Nephron (organoid): ENCODE measurements at regions not wholly inside any gene's neighbourhood (a gene's known extent, or its start where the extent isn't known, plus 50 kb on each side); places are given as distances from the start of the nearest gene placed in this dataset.
A peak's percentile ranks its signal among the peaks of the same experiment; 100 is the strongest.

Experiments used
- H3K27ac Mint-ChIP-seq, 3 experiments: 2 replicates each; pipeline ENCODE4 v1.8.0; 2020; ENCODE audit warnings: mixed read lengths in 3 of 3, mild to moderate bottlenecking in 2 of 3, moderate library complexity in 1 of 3
- H3K27me3 Mint-ChIP-seq: 2 replicates; pipeline ENCODE4 v1.8.0; 2021; ENCODE audit warnings: low read depth, mild to moderate bottlenecking, moderate library complexity, mixed read lengths
- H3K36me3 Mint-ChIP-seq: 2 replicates; pipeline ENCODE4 v1.8.0; 2020; ENCODE audit warnings: low read depth, mixed read lengths
- H3K4me1 Mint-ChIP-seq: 2 replicates; pipeline ENCODE4 v1.8.0; 2020; ENCODE audit warnings: mixed read lengths
- H3K4me3 Mint-ChIP-seq, 3 experiments: 2 replicates each; pipeline ENCODE4 v1.8.0; 2020; ENCODE audit warnings: mild to moderate bottlenecking in 3 of 3, mixed read lengths in 3 of 3, moderate library complexity in 2 of 3
- H3K9me3 Mint-ChIP-seq: 2 replicates; pipeline ENCODE4 v1.8.0; 2020; ENCODE audit warnings: mixed read lengths
- CTCF ChIP-seq, 3 experiments: fragments of 200-600 bp; sonication (generic); IDR thresholded peaks; one replicate each; pipeline ENCODE4 v1.5.0; 2021; ENCODE audit warnings: antibody characterized with exemption in 3 of 3; ENCODE audit not compliant: unreplicated experiment in 3 of 3

- no peak overlapping the region for H3K4me3 Mint-ChIP-seq
- no peaks in the 10 kb centered on the region for H3K9me3 Mint-ChIP-seq
- H3K27ac Mint-ChIP-seq: no peak overlapping the region
Observed at GRCh38 chr12:94801745-94802144, 151.4 kb upstream of the TMCC3 start.

GRCh38 chr12:94799136-94799535, 148.8 kb upstream of the TMCC3 start:
- Mint-ChIP-seq H3K36me3 (no peaks in the 10 kb centered on the region), H3K9me3 (no peaks in the 10 kb centered on the region), H3K27ac (no peak overlapping the region)

More at GRCh38 chr12:94801745-94802144, 151.4 kb upstream of the TMCC3 start:
- peaks cover 9% of the 10 kb centered on the region for H3K4me1 Mint-ChIP-seq
- no peaks in the 10 kb centered on the region for H3K36me3 Mint-ChIP-seq
- no peak for TF ChIP-seq CTCF (IDR thresholded peaks at IDR 0.05; ENCODE audit: unreplicated experiment in 3 of 3)
- H3K27me3 Mint-ChIP-seq: peaks cover 4% of the 10 kb centered on the region

GRCh38 chr12:94798113-94798512, 147.8 kb upstream of the TMCC3 start:
- TF ChIP-seq CTCF (IDR thresholded peaks at IDR 0.05; ENCODE audit: unreplicated experiment in 3 of 3): no peak
- H3K9me3 Mint-ChIP-seq: no peaks in the 10 kb centered on the region
- no peak overlapping the region for H3K27ac Mint-ChIP-seq
- no peak overlapping the region for H3K4me3 Mint-ChIP-seq
- H3K27me3 Mint-ChIP-seq: peaks cover 4% of the 10 kb centered on the region
- peaks cover 30% of the 10 kb centered on the region for H3K4me1 Mint-ChIP-seq
- no peaks in the 10 kb centered on the region for H3K36me3 Mint-ChIP-seq

More at GRCh38 chr12:94799136-94799535, 148.8 kb upstream of the TMCC3 start:
- Mint-ChIP-seq H3K4me1 (peaks cover 23% of the 10 kb centered on the region), H3K27me3 (peaks cover 4% of the 10 kb centered on the region), H3K4me3 (no peak overlapping the region)
- no peak for TF ChIP-seq CTCF (IDR thresholded peaks at IDR 0.05; ENCODE audit: unreplicated experiment in 3 of 3)

GRCh38 chr12:94795520-94795919, 145.2 kb upstream of the TMCC3 start:
- no peaks in the 10 kb centered on the region for H3K36me3 Mint-ChIP-seq
- H3K4me1 Mint-ChIP-seq: peaks cover 40% of the 10 kb centered on the region
- peak overlapping the region in 1 of 3 experiments; percentile 54 for H3K27ac Mint-ChIP-seq
- no peaks in the 10 kb centered on the region for H3K9me3 Mint-ChIP-seq
- H3K4me3 Mint-ChIP-seq: no peak overlapping the region
- no peak for TF ChIP-seq CTCF (IDR thresholded peaks at IDR 0.05; ENCODE audit: unreplicated experiment in 3 of 3)
- no peaks in the 10 kb centered on the region for H3K27me3 Mint-ChIP-seq

- H3K9me3 Mint-ChIP-seq: no peaks in the 10 kb centered on the region
- H3K27me3 Mint-ChIP-seq: no peaks in the 10 kb centered on the region
- no peak overlapping the region for H3K27ac Mint-ChIP-seq
- peaks cover 43% of the 10 kb centered on the region for H3K4me1 Mint-ChIP-seq
- no peak for TF ChIP-seq CTCF (IDR thresholded peaks at IDR 0.05; ENCODE audit: unreplicated experiment in 3 of 3)
- H3K4me3 Mint-ChIP-seq: no peak overlapping the region
- no peaks in the 10 kb centered on the region for H3K36me3 Mint-ChIP-seq
Observed at GRCh38 chr12:94795044-94795443, 144.7 kb upstream of the TMCC3 start.

- H3K27ac Mint-ChIP-seq: peak overlapping the region; percentile 31 to 59 (median 41)
- no peaks in the 10 kb centered on the region for H3K36me3 Mint-ChIP-seq
- H3K4me3 Mint-ChIP-seq: peak overlapping the region in 1 of 3 experiments; percentile 34
- no peaks in the 10 kb centered on the region for H3K9me3 Mint-ChIP-seq
- peaks cover 44% of the 10 kb centered on the region for H3K4me1 Mint-ChIP-seq
- H3K27me3 Mint-ChIP-seq: no peaks in the 10 kb centered on the region
- no peak for TF ChIP-seq CTCF (IDR thresholded peaks at IDR 0.05; ENCODE audit: unreplicated experiment in 3 of 3)
Observed at GRCh38 chr12:94793191-94793595, 142.8 kb upstream of the TMCC3 start.
